ENCODE measurements at regions not wholly inside any gene's neighbourhood (a gene's known extent, or its start where the extent isn't known, plus 50 kb on each side); places are given as distances from the start of the nearest gene placed in this dataset.
A peak's percentile ranks its signal among the peaks of the same experiment; 100 is the strongest.

DNA sequence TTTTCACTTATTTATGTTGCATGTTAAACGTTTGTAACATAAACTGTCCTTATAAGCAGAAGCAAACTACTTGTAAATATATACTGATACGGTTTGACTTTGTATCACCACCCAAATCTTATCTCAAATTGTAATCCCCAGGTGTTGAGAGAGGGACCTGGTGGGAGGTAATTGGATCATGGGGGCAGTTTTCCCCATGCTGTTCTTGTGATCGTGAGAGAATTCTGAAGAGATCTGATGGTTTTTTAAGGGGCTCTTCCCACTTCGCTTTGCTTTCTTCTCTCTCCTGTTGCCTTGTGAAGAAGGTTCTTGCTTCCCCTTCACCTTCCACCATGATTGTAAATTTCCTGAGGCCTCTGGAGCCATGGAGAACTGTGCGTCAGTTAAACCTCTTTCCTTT is 87.1 kb upstream of the MAPK10 start:
- intact Hi-C loops (cut with DNase I): no loop called here
- Histone ChIP-seq H3K27me3 (no peaks in the 10 kb centered on the region), H3K27ac (no peak overlapping the region), H3K4me1 (peaks cover 28% of the 10 kb centered on the region), H3K36me3 (no peaks in the 10 kb centered on the region), H3K4me3 (no peak overlapping the region), H3K9me3 (no peaks in the 10 kb centered on the region)
- TF ChIP-seq POLR2A (IDR thresholded peaks at IDR 0.05): no peak
- TF ChIP-seq POLR2AphosphoS5 (IDR thresholded peaks at IDR 0.05; ENCODE audit: insufficient read depth in 1 of 2, low read depth in 1 of 2): no peak
- no peak for TF ChIP-seq CTCF (IDR thresholded peaks at IDR 0.05)
- DNase-seq (ENCODE audit: extremely low spot score in 2 of 2): no peak

DNA sequence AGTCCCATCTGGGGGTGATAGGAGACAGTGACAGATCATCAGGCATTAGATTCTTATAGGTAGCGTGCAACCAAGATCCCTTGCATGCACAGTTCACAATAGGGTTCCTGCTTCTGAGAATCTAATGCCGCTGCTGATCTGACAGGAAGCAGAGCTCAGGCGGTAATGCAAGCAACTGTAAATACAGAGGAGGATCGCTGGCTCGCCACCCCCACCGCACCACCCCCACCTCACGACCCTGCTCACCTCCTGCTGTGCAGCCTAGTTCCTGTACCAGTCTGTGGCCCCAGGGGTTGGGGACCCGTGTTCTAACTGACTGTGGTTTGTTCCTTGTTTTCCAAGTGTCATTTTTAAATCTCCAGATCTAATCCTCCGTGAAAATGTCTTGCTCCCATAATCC is 89.0 kb upstream of the MAPK10 start:
- Histone ChIP-seq H3K4me3 (no peak overlapping the region), H3K4me1 (peaks cover 35% of the 10 kb centered on the region), H3K36me3 (no peaks in the 10 kb centered on the region), H3K27ac (peak overlapping the region; percentile 9), H3K27me3 (no peaks in the 10 kb centered on the region), H3K9me3 (no peaks in the 10 kb centered on the region)
- TF ChIP-seq CTCF (IDR thresholded peaks at IDR 0.05) (no peak), POLR2A (IDR thresholded peaks at IDR 0.05) (no peak)
- intact Hi-C loops (cut with DNase I): no loop called here
- DNase-seq (ENCODE audit: extremely low spot score in 2 of 2): no peak

DNA sequence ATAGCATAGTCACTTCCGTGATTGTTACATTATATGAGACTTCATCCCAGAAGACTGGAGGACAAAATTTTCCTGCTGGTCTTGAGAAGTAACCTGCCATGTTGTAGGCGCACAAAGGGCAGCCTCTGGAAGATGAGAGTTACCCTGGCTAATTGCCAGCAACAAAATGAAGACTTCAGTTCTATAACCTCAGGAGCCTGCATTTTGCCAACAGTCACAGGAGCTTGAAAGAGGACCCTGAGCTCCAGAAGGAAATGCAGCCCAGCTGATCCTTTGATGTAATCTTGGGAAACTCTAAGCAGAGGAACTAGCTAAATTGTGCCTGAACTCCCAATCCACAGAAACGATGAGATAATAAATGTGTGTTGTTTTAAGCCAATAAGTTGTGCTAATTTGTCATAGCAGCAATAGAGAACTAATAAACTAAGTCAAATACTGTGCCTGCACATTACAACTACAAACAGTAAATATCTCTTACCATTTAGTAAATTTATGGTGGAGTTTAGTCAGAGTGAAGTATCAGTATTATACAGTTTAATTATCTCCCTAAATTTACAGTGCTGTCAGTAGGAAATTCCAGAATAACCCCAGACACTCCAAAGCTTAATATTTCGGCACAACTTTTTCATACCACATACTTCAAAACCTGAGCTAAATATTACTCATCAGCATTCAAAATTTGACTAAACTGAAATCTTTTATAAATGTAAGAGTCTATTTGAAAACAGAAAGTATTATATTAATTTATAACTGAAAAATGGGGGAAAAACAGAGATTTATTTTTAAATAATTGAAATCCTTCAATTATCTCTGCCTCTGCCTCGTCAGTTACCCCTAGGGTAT is 90.1 kb upstream of the MAPK10 start:
- DNase-seq (ENCODE audit: extremely low spot score in 2 of 2): no peak
- TF ChIP-seq POLR2A (IDR thresholded peaks at IDR 0.05) (no peak), CTCF (IDR thresholded peaks at IDR 0.05) (no peak), POLR2AphosphoS5 (IDR thresholded peaks at IDR 0.05; ENCODE audit: insufficient read depth in 1 of 2, low read depth in 1 of 2) (no peak)
- intact Hi-C loops (cut with DNase I): no loop called here
- Histone ChIP-seq H3K36me3 (no peaks in the 10 kb centered on the region), H3K27me3 (no peaks in the 10 kb centered on the region), H3K4me1 (peaks cover 43% of the 10 kb centered on the region), H3K9me3 (no peaks in the 10 kb centered on the region), H3K27ac (no peak overlapping the region), H3K4me3 (peak overlapping the region in 1 of 2 donors; percentile 48)

DNA sequence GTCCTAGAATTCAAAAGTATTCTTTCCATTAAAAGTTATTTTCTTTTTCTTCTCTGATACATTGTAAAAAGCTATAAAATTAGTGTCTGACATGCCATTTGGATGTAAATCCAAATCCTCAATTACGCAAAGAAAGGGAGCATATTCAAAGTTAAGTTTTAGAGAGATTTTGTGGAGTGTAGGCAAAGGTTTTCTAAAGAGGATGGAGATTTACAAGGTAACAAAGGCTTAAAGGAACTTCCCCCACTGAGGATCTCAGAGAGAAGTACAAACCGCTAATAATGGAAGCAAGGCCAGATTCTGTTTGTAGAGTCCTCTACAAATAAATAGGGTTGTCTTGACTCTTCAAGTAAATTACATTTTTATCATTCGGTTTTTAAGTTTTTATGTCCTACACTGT is 91.0 kb upstream of the MAPK10 start:
- Histone ChIP-seq H3K27ac (no peak overlapping the region), H3K27me3 (no peaks in the 10 kb centered on the region), H3K9me3 (no peaks in the 10 kb centered on the region), H3K36me3 (no peaks in the 10 kb centered on the region), H3K4me3 (peak overlapping the region; percentile 48 to 61), H3K4me1 (peaks cover 43% of the 10 kb centered on the region)
- DNase-seq (ENCODE audit: extremely low spot score in 2 of 2): no peak
- intact Hi-C loops (cut with DNase I): no loop called here
- TF ChIP-seq POLR2A (IDR thresholded peaks at IDR 0.05) (no peak), POLR2AphosphoS5 (IDR thresholded peaks at IDR 0.05; ENCODE audit: insufficient read depth in 1 of 2, low read depth in 1 of 2) (no peak), CTCF (IDR thresholded peaks at IDR 0.05) (no peak)

DNA sequence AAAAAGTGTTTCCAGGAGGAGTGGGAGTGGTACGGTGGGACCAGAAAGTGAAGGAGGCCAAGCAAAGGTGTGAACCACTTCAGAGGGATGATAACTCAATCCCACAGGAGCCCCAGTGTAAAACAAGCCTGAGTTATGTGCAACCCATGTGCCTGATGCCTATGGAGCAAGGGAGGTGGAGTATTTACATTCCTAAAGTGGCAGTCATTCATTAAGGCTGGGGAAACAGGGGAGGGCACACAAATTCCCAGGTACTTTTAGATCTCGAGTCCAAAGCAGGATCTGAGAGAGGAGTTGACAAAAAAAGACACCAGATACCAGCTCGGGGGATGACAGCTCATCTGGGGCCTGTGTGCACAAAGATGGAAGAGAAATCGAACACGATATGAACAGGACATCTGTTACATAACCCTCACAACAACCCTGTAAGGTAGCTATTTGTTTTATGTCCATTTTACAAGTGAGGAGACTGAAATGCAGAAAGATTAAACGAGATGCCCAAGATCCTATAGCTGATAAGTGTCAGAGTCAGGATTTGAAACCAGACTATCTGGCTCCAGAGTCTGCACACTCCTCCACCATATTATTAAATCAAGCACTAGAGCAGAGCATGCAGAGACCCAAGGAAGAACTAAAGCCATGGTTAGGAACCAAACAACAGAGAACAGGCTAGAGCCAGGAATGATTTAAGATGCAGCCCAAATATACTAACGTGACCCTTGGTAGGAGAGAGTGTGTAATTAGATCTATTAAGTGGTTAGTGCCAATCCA is 91.9 kb upstream of the MAPK10 start:
- Histone ChIP-seq H3K27ac (peak overlapping the region; percentile 90), H3K9me3 (no peaks in the 10 kb centered on the region), H3K27me3 (no peaks in the 10 kb centered on the region), H3K4me3 (peak overlapping the region; percentile 48 to 61), H3K4me1 (peaks cover 43% of the 10 kb centered on the region), H3K36me3 (no peaks in the 10 kb centered on the region)
- TF ChIP-seq CTCF (IDR thresholded peaks at IDR 0.05) (no peak), POLR2AphosphoS5 (IDR thresholded peaks at IDR 0.05; ENCODE audit: insufficient read depth in 1 of 2, low read depth in 1 of 2) (no peak), POLR2A (IDR thresholded peaks at IDR 0.05) (no peak)
- no peak for DNase-seq (ENCODE audit: extremely low spot score in 2 of 2)
- intact Hi-C loops (cut with DNase I): no loop called here

All from vagina (tissue), 2 donors.